ENCODE measurements at regions not wholly inside any gene's neighbourhood (a gene's known extent, or its start where the extent isn't known, plus 50 kb on each side); places are given as distances from the start of the nearest gene placed in this dataset.
A peak's percentile ranks its signal among the peaks of the same experiment; 100 is the strongest.

DNA sequence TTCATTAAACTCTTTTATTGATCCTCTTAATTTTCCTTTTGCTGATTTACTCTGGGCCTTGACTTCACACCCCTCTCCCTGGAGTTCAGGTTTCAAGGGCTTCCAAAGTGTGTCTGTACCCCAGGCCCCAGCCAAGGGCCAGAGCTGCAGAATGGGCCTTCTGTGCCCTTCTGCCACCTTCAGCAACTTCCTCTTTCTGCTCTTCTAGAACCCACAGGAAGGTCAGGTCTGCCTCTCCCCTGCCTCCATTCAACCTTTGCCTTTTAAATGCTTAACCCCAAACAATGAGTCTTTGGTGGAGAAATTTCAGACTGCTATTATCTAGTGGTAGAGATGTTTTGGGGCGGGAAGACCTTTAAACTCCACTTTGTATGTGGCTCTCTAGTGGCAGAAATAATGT, 63.1 kb downstream of the TSN start:
- no peak for DNase-seq
- H3K27ac ChIP-seq (ENCODE audit: low read depth in 1 of 3, low read length in 2 of 3), result no peak overlapping the region
- H3K4me3 ChIP-seq (ENCODE audit: low read depth in 1 of 3, low read length in 3 of 3), result no peak overlapping the region
- WGBS, 3 donors, result 50 to 74% (median 71%) methylated on average over 1 of the region's 1 CpG
- no peak for FAIRE-seq
- H3K36me3 ChIP-seq (ENCODE audit: control insufficient read depth in 3 of 3, insufficient read depth in 2 of 3, low read depth in 1 of 3, low read length in 3 of 3), result no peaks in the 10 kb centered on the region
- H3K4me1 ChIP-seq (ENCODE audit: control insufficient read depth in 3 of 3, insufficient read depth in 2 of 3, low read depth in 1 of 3, low read length in 2 of 3), result no peaks in the 10 kb centered on the region
- H3K27me3 ChIP-seq (ENCODE audit: control insufficient read depth in 3 of 3, insufficient read depth in 3 of 3, low read length in 3 of 3), result no peaks in the 10 kb centered on the region
- peaks cover 0 to 5% of the 10 kb centered on the region in 2 donors for H3K9me3 ChIP-seq (ENCODE audit: control insufficient read depth in 2 of 2, insufficient read depth in 1 of 2, low read depth in 1 of 2, low read length in 1 of 2)

DNA sequence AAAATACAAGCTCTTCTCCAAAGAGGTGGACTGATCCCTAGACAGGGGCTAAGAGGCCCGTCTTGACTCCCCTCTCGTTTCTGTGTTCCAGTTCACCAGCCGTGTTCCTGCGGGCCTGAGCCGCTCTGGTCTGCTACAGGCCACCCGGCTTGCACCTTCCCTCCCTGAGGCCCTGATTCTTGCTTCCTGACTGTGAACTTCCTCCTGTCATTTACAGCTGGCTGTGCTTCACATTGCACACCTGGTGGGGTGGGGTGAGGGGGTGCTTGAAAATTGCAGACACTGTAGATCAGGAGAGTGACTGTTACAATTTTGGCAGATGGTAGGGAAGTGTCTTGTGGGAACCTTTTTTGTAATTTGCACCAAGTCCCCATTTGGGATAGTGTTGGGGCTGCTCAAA, 64.4 kb downstream of the TSN start:
- Histone ChIP-seq H3K4me3 (ENCODE audit: low read depth in 1 of 3, low read length in 3 of 3) (no peak overlapping the region), H3K9me3 (ENCODE audit: control insufficient read depth in 2 of 2, insufficient read depth in 1 of 2, low read depth in 1 of 2, low read length in 1 of 2) (peaks cover 0 to 5% of the 10 kb centered on the region in 2 donors), H3K27ac (ENCODE audit: low read depth in 1 of 3, low read length in 2 of 3) (no peak overlapping the region), H3K27me3 (ENCODE audit: control insufficient read depth in 3 of 3, insufficient read depth in 3 of 3, low read length in 3 of 3) (no peaks in the 10 kb centered on the region), H3K36me3 (ENCODE audit: control insufficient read depth in 3 of 3, insufficient read depth in 2 of 3, low read depth in 1 of 3, low read length in 3 of 3) (no peaks in the 10 kb centered on the region), H3K4me1 (ENCODE audit: control insufficient read depth in 3 of 3, insufficient read depth in 2 of 3, low read depth in 1 of 3, low read length in 2 of 3) (no peaks in the 10 kb centered on the region)
- DNase-seq (no peak), FAIRE-seq (no peak)
- WGBS, 3 donors, result 56 to 70% (median 68%) methylated on average over 6 of the region's 6 CpGs

DNA sequence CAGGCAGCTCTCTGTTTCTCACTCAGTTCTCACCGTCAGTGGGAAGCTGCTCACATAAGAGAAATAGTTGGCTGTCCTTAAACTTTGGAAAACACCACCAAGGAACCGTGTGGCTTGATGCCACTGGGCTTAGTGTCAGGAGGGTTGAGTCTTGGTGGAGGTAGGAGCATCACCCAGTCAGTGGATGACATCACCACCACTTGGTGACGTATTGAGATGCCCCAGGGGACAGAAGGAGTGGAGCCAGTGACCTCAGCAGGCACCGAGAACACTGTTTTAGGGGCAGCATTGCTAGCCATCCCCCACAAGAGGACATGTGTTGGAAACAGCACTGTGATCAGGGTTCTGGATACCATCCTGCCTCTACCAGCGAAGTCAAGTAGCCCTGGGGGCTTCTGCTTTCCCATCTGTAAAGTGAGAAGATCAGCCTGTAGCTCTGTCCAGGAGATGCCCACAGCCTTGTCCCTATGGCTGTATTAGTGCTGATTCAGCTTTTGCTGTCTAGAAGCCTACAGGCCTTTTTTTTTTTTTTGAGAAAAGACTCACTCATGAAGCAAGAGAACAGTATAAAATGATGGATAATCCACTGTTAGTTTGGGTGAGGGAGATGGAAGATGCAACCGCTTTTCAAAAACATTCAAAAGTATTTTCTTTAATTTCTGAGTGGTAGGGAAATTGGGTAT, 66.2 kb downstream of the TSN start:
- WGBS, 3 donors, result 74 to 81% (median 79%) methylated on average over 6 of the region's 6 CpGs
- H3K4me3 ChIP-seq (ENCODE audit: low read depth in 1 of 3, low read length in 3 of 3), result no peak overlapping the region
- no peaks in the 10 kb centered on the region for H3K27me3 ChIP-seq (ENCODE audit: control insufficient read depth in 3 of 3, insufficient read depth in 3 of 3, low read length in 3 of 3)
- no peak for FAIRE-seq
- no peak for DNase-seq
- H3K9me3 ChIP-seq (ENCODE audit: control insufficient read depth in 2 of 2, insufficient read depth in 1 of 2, low read depth in 1 of 2, low read length in 1 of 2), result peaks cover 0 to 5% of the 10 kb centered on the region in 2 donors
- H3K36me3 ChIP-seq (ENCODE audit: control insufficient read depth in 3 of 3, insufficient read depth in 2 of 3, low read depth in 1 of 3, low read length in 3 of 3), result no peaks in the 10 kb centered on the region
- no peak overlapping the region for H3K27ac ChIP-seq (ENCODE audit: low read depth in 1 of 3, low read length in 2 of 3)
- no peaks in the 10 kb centered on the region for H3K4me1 ChIP-seq (ENCODE audit: control insufficient read depth in 3 of 3, insufficient read depth in 2 of 3, low read depth in 1 of 3, low read length in 2 of 3)

DNA sequence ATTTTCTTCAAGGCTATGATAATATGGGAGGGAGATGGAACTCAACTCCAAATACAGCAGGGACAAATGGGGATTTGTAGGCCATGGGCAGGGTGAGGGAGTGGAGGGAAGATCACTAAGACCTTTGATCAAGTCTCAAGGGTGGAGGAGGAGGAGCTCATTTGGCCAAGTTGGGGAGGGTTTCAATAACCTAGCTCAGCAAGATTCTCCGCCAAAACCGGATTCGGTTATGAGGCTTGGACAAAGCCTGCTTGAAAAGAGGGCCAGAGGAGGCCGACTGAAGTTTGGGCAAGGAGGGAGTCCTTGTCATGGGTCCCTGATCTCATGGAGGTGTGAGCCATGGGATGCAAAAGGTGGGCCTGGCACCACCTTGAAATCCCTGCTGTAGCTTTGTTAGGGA, 68.8 kb downstream of the TSN start:
- DNase-seq (no peak), FAIRE-seq (no peak)
- no peaks in the 10 kb centered on the region for H3K4me1 ChIP-seq (ENCODE audit: control insufficient read depth in 3 of 3, insufficient read depth in 2 of 3, low read depth in 1 of 3, low read length in 2 of 3)
- H3K36me3 ChIP-seq (ENCODE audit: control insufficient read depth in 3 of 3, insufficient read depth in 2 of 3, low read depth in 1 of 3, low read length in 3 of 3), result no peaks in the 10 kb centered on the region
- H3K9me3 ChIP-seq (ENCODE audit: control insufficient read depth in 2 of 2, insufficient read depth in 1 of 2, low read depth in 1 of 2, low read length in 1 of 2), result no peaks in the 10 kb centered on the region
- H3K4me3 ChIP-seq (ENCODE audit: low read depth in 1 of 3, low read length in 3 of 3), result no peak overlapping the region
- WGBS, 3 donors, result 77 to 92% (median 88%) methylated on average over 4 of the region's 4 CpGs
- no peak overlapping the region for H3K27ac ChIP-seq (ENCODE audit: low read depth in 1 of 3, low read length in 2 of 3)
- no peaks in the 10 kb centered on the region for H3K27me3 ChIP-seq (ENCODE audit: control insufficient read depth in 3 of 3, insufficient read depth in 3 of 3, low read length in 3 of 3)

DNA sequence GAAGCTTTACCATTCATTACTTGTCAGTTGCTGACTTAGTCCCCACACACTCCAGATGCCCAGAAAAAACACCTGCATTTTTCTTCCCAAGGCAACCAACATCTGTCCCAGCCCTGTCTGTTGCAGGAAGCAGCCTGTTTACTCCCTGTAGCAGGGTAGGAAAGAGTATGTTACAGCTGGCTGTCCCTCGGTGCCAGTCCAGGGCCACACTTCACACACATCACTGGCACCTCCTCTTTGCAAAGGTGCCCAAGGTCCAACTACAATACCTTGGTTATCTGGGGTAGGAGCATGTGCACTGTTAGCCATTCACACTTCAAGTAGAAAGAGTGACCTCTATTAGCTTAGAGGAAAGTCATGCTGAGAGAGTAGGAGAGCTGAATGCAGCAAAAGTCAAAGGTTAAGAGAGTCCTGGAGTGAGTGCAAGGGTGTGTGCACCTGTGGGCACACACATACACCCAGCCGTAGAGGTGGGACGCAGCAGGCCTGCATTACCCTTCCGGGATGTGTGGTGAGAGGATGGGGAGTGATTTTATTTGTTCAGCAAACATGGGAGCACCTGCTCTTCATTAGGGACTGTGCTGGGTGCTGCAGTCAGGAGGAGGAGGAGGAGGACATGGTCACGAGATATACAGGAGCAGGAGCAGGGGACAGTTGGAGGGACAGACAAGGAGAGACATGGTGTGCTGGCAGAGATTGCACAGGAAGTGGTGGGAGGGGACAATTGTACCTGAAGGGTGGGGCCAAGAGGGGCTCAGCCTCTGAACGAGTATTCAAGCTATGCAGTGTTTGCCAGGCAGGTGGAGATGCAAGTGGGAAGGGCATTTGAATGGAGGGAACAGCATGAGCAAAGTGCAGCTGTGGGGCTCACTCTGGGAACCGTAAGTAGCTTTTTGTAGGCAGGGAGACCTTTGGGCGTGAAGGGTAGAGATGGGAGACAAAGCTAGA, 69.8 kb downstream of the TSN start:
- H3K4me3 ChIP-seq (ENCODE audit: low read depth in 1 of 3, low read length in 3 of 3), result no peak overlapping the region
- DNase-seq (peak; percentile 14 to 32), FAIRE-seq (no peak)
- no peaks in the 10 kb centered on the region for H3K27me3 ChIP-seq (ENCODE audit: control insufficient read depth in 3 of 3, insufficient read depth in 3 of 3, low read length in 3 of 3)
- H3K27ac ChIP-seq (ENCODE audit: low read depth in 1 of 3, low read length in 2 of 3), result no peak overlapping the region
- WGBS, 3 donors, result 21 to 64% (median 34%) methylated on average over 8 of the region's 8 CpGs
- H3K9me3 ChIP-seq (ENCODE audit: control insufficient read depth in 2 of 2, insufficient read depth in 1 of 2, low read depth in 1 of 2, low read length in 1 of 2), result no peaks in the 10 kb centered on the region
- no peaks in the 10 kb centered on the region for H3K36me3 ChIP-seq (ENCODE audit: control insufficient read depth in 3 of 3, insufficient read depth in 2 of 3, low read depth in 1 of 3, low read length in 3 of 3)
- H3K4me1 ChIP-seq (ENCODE audit: control insufficient read depth in 3 of 3, insufficient read depth in 2 of 3, low read depth in 1 of 3, low read length in 2 of 3), result no peaks in the 10 kb centered on the region

DNA sequence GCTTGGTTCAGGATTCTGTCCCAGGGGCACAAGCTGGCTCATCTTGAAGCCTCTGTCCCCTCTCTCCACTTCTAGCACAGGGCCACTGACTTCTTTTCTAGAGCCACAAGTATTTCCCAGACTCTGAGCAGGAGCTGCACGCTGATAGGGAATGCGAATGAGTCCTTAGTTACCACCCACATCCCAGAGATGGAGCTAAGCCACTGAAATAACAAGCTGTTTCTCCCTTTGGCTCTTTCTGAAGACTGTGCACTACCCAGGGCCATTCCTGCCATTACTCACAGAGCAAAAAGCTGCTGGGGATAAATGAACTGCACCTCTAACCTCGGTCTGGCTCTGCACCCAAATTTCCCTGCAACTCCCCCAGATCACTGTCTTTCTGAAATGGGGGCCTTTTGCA, 70.6 kb downstream of the TSN start:
- DNase-seq, result no peak
- H3K4me3 ChIP-seq (ENCODE audit: low read depth in 1 of 3, low read length in 3 of 3), result no peak overlapping the region
- H3K4me1 ChIP-seq (ENCODE audit: control insufficient read depth in 3 of 3, insufficient read depth in 2 of 3, low read depth in 1 of 3, low read length in 2 of 3), result no peaks in the 10 kb centered on the region
- WGBS, 3 donors, result 75 to 88% (median 79%) methylated on average over 3 of the region's 3 CpGs
- no peaks in the 10 kb centered on the region for H3K27me3 ChIP-seq (ENCODE audit: control insufficient read depth in 3 of 3, insufficient read depth in 3 of 3, low read length in 3 of 3)
- no peaks in the 10 kb centered on the region for H3K36me3 ChIP-seq (ENCODE audit: control insufficient read depth in 3 of 3, insufficient read depth in 2 of 3, low read depth in 1 of 3, low read length in 3 of 3)
- H3K27ac ChIP-seq (ENCODE audit: low read depth in 1 of 3, low read length in 2 of 3), result no peak overlapping the region
- H3K9me3 ChIP-seq (ENCODE audit: control insufficient read depth in 2 of 2, insufficient read depth in 1 of 2, low read depth in 1 of 2, low read length in 1 of 2), result no peaks in the 10 kb centered on the region
- FAIRE-seq, result no peak

DNA sequence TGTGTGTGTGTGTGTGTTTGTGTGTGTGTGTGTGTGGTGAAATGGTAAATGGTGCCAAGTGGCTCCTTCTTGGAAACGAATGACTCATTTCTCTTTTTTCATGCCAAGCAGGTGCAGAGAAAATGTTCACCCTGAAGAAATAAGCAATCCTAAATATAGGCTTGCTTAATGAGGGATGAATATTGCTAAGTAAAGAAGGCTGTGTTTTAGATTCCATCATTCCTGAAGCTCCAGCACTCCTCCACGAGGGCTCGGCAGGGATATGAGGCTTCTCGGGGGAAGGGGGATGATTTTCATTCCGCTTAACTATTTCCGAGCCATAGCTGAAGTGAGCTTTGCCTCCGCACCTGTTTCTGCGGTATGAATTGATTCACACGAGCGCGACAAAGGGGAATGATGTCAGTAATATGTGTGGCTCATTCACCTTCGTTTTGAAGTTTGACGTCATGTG, 72.9 kb downstream of the TSN start:
- Histone ChIP-seq H3K27ac (ENCODE audit: low read depth in 1 of 3, low read length in 2 of 3) (no peak overlapping the region), H3K36me3 (ENCODE audit: control insufficient read depth in 3 of 3, insufficient read depth in 2 of 3, low read depth in 1 of 3, low read length in 3 of 3) (no peaks in the 10 kb centered on the region), H3K27me3 (ENCODE audit: control insufficient read depth in 3 of 3, insufficient read depth in 3 of 3, low read length in 3 of 3) (no peaks in the 10 kb centered on the region), H3K9me3 (ENCODE audit: control insufficient read depth in 2 of 2, insufficient read depth in 1 of 2, low read depth in 1 of 2, low read length in 1 of 2) (no peaks in the 10 kb centered on the region), H3K4me3 (ENCODE audit: low read depth in 1 of 3, low read length in 3 of 3) (no peak overlapping the region), H3K4me1 (ENCODE audit: control insufficient read depth in 3 of 3, insufficient read depth in 2 of 3, low read depth in 1 of 3, low read length in 2 of 3) (no peaks in the 10 kb centered on the region)
- FAIRE-seq (no peak), DNase-seq (no peak)
- WGBS, 3 donors, result 37 to 57% (median 48%) methylated on average over 13 of the region's 13 CpGs

DNA sequence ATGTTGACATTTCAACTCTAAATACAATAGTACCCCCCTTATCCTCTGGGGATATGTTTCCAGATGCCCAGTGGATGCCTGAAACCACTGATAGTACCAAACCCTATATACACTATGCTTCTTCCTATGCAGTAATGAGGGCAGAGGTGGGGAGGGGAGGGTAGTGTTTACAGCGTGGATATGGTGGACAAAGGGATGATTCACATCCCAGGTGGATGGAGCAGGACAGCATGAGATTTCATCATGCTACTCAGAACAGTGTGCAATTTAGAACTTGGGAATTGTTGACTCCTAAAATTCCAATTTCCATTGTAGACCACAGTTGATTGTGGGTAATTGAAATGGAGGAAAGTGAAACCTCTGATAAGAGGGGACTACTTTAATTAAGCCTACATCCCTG, 75.4 kb downstream of the TSN start:
- H3K4me3 ChIP-seq (ENCODE audit: low read depth in 1 of 3, low read length in 3 of 3), result no peak overlapping the region
- no peaks in the 10 kb centered on the region for H3K9me3 ChIP-seq (ENCODE audit: control insufficient read depth in 2 of 2, insufficient read depth in 1 of 2, low read depth in 1 of 2, low read length in 1 of 2)
- H3K4me1 ChIP-seq (ENCODE audit: control insufficient read depth in 3 of 3, insufficient read depth in 2 of 3, low read depth in 1 of 3, low read length in 2 of 3), result no peaks in the 10 kb centered on the region
- H3K27ac ChIP-seq (ENCODE audit: low read depth in 1 of 3, low read length in 2 of 3), result no peak overlapping the region
- FAIRE-seq (no peak), DNase-seq (no peak)
- no peaks in the 10 kb centered on the region for H3K36me3 ChIP-seq (ENCODE audit: control insufficient read depth in 3 of 3, insufficient read depth in 2 of 3, low read depth in 1 of 3, low read length in 3 of 3)
- WGBS, 3 donors, result 77 to 95% (median 89%) methylated on average over 1 of the region's 1 CpG
- H3K27me3 ChIP-seq (ENCODE audit: control insufficient read depth in 3 of 3, insufficient read depth in 3 of 3, low read length in 3 of 3), result no peaks in the 10 kb centered on the region
